CD1c-positive myeloid dendritic cell (primary cell): ENCODE measurements at regions not wholly inside any gene's neighbourhood (a gene's known extent, or its start where the extent isn't known, plus 50 kb on each side); places are given as distances from the start of the nearest gene placed in this dataset.
"Not testable (repeated sequence)": the region's sequence is repeated elsewhere in the genome, so short reads cannot be mapped to it uniquely, and the experiment has no call there.

Experiments used
- DNase-seq: peaks from one replicate; pipeline ENCODE4 v3.0.0-alpha.2; 2016; ENCODE audit errors: extremely low spot score

DNA sequence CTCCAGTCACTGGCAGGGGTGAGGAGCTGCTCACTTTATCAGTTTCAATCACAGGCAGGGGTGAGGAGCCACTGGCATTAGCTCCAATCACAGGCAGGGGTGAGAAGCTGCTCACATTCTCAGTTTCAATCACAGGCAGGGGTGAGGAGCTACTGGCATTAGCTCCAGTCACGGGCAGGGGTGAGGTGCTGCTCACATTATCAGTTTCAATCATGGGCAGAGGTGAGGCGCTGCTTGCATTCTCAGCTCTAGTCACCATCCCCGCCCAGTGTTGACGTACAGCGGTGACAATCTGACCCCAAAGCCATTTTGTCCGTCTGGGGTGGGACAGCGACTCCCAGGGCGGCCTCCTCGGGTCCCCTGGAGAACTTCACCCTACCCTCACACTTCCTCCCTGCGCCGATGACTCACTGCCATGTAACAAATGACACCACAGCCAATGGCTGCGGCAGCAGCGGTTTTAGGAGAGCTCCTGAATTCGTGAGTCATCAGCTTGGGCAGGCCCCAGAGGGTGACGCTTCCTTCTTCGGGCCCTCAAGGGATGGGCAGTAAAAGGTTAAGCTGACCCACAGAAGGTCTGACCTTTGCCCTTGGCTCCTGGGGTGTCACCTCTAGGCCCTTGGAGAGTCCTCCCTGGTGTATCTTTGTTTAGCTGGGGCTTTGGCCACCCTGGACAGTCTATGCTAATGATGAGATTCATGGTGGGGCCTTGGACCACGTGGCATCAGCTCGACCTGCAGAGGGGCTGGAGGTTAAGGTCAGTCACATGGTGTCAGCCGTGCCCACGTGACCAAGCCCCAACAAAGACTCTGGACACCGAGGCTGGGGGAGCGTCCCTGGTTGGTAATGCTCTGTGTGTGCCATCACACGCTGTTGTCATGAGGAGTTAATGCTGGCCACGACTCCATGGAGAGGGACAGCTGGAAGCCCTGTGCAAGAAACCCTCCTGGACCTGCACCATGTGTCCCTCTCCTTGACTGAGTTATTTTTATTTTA is 171.7 kb downstream of the C16orf95 start:
- DNase-seq: no peak

DNA sequence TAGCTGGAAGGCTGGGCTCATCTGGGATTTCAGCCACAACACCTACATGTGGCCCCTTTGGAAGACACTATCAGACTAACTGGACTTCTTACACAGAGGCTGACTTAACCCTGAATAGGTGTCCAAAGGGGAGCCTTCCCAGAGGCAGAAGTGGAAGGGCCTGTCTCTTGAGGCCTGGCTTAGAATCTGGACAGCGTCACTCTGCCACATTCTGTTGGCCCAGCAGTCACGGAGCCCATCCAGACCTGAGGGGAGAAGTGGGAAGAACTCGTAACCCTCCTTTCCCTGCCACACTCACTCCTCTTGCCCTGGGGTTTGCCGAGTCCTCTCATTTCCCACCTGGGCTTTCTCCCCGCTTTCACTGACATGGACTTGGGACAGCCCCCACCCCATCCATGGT is 170.5 kb downstream of the C16orf95 start:
- DNase-seq: no peak

DNA sequence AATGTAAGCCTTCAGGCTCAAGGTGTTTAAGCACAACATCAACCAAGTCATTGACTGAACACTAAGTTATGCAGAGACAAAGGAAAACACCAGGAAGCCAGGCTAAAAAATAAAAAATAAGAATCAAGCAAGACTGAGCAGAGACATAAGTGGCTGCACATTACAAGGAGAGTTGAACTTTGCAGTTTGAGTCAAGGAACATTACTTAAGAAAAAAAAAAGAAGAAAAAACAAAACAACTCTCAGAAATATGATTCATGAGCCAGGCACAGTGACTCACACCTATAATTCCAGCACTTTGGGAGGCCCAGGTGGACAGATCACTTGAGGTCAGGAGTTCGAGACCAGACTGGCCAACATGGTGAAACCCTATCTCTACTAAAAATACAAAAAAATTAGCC is 168.1 kb downstream of the C16orf95 start:
- DNase-seq: no peak

- no peak for DNase-seq
Observed at GRCh38 chr16:87150262-87150661, 166.9 kb downstream of the C16orf95 start.

DNA sequence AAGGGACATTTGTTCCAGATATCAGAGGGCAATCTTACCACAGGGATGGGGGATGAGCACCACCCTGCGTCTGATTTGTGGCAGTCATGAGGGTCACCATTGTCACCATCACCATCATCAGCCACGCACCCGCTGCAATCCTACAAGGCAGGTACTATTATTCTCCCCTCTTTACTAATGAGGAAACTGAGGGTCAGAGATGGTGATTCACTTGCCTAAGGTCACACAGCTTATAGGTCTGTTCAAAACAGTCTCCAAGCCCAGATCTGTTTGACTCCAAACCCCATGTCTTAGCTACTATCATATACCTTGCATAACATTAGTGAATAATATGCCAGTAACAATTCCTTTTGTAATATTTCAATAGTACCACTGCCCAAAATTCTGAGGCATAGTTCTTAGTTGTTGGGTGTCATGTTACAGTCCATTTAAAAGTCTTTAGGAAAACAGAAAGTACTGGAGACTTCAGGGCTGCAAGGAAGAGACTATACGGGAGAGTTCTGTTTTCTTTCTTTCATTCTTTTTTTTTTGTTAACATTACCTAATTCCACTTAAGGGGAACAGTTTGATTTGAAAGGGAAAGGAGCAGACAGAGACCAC is 166.4 kb downstream of the C16orf95 start:
- no peak for DNase-seq

GRCh38 chr16:87152221-87152755 is 164.9 kb downstream of the C16orf95 start:
- no peak for DNase-seq

- no peak for DNase-seq
Observed at GRCh38 chr16:87153326-87153725, 163.9 kb downstream of the C16orf95 start.

DNA sequence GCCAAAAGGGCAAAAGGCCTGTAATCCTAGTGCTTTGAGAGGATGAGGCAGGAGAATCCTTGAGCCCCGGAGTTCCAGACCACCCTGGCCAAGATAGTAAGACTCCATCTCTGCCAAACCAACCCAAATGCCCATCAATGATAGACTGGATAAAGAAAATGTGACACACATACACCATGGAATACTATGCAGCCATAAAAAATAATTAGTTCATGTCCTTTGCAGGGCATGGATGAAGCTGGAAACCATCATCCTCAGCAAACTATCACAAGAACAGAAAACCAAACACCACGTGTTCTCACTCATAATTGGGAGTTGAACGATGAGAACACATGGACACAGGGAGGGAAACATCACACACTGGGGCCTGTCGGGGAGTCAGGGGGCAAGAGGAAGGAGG is 161.9 kb downstream of the C16orf95 start:
- not testable (repeated sequence) for DNase-seq

DNA sequence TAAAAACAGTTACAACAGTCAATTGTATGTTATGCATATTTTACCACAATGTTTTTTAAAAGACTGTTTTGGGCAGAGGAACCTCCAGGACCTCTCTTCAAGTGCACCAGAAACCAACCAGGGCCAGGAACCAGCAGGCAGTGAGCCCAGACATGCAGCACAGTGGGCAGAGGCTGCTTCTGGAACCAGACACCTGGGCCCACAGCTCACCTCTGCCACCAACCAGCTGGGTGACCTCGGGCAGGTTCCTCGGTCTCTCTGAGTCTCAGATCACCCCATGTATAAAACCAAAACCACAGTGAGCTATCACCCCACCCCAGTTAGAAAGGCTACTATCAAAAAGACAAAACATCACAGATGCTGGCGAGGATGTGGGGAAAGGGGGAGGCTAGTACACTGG is 161.0 kb downstream of the C16orf95 start:
- no peak for DNase-seq

DNA sequence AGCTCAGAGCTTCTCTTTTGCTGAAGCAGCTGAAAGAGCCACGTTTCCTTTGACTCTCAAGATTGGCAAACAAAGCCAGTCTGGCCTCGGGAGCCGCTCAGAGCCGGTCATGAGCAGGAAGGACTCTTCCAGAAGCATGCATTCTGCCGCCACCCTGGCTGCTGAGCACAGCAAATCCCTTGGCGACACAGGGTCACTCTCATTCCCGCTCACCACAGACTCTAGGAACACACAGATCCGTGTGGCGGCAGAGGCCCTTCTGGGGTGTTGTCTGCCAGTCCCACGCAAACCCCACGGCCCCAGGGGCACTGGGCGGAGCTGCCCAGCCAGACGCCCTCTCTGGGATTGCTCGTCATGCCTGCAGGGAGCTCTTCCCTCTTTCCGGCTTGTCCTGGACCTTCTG is 157.0 kb downstream of the C16orf95 start:
- DNase-seq: no peak

DNA sequence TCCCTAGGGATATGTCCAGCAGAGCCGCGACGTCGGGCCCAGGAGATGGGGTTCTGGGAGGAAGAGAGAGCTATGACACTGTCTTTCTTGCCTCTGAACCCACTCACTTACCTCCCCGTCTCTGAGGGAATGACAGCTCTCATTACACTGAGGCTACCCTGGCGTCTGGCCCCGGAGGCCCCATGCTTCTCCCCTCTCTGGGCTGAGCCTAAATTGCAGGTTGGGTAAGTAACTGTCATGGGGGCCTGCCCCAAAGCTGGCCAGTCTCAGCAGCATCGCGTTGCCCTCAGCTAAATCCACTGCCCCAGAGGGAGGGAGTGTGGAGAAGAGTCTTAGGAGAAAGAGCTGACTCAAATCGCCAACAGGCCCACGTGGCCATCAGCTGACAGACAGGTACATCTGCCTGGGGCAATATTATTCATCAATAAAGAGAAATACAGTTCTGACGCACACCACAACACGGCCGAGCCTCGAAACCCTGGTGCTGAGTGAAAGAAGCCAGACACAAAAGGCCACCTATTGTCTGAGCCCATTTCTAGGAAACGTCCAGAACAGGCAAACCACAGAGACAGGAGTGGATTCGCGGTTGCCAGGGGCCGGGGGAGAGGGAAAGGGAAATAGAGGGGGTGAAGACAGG is 156.4 kb downstream of the C16orf95 start:
- DNase-seq: no peak

DNA sequence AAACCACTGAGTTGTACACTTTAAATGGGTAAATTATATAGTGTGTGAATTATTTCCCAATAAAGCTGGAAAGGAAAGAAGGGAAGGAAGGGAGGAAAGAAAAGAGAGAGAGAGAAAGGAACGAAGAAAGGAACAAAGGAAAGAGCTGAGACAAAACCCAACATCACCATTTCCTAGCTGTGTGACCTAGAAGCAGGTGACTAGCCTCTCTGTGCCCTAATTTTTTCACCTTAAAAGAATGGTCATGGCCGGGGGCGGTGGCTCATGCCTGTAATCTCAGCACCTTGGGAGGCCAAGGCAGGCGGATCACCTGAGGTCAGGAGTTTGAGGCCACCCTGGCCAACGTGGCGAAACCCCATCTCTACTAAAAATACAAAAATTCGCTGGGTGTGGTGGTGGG is 155.8 kb downstream of the C16orf95 start:
- not testable (repeated sequence) for DNase-seq

- DNase-seq: no peak
Observed at GRCh38 chr16:87161822-87162676, 155.1 kb downstream of the C16orf95 start.

DNA sequence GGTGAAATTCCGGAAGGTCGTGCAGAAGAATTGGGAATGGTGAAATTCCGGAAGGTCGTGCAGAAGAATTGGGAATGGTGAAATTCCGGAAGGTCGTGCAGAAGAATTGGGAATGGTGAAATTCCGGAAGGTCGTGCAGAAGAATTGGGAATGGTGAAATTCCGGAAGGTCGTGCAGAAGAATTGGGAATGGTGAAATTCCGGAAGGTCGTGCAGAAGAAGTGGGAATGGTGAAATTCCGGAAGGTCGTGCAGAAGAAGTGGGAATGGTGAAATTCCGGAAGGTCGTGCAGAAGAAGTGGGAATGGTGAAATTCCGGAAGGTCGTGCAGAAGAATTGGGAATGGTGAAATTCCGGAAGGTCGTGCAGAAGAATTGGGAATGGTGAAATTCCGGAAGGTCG is 154.4 kb downstream of the C16orf95 start:
- DNase-seq: not testable (repeated sequence)

DNA sequence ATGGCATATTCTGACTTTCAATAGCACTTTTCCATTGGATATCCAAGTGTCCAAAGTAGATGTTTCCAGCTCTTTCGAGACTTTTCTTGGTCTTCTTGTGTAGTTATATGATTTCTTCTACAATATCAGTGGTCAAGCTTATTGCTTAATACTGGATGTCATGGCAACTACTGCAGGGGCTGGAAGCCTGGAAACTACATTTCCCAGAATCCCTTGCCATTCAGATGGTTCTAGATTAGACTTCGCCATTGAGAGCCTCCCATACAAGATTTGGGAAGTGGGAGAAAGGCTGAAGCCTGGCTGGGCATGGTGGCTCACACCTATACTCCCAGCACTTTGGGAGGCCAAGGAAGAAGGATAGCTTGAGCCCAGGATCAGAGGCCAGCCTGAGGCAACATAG is 153.6 kb downstream of the C16orf95 start:
- no peak for DNase-seq

GRCh38 chr16:87165151-87165550 is 152.0 kb downstream of the C16orf95 start:
- DNase-seq: no peak

DNA sequence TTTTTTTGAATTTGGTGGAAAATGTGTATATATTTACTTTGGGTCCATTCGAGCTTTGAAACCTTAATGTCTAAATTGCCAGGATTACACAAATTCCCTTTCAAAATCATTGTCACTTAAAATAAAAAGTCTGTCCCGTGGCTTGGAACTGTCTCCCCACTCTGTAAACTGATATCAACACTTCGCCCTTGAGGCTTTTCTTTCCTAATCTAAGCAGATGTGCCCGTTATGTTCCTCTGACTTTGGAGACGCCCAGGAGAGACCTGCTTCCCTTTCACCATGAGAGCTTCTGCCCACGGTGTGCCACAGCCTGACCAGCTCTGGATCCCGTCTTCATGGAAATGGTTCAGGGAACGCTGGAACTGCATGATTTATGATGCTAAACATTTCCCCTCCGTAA is 151.3 kb downstream of the C16orf95 start:
- no peak for DNase-seq

DNA sequence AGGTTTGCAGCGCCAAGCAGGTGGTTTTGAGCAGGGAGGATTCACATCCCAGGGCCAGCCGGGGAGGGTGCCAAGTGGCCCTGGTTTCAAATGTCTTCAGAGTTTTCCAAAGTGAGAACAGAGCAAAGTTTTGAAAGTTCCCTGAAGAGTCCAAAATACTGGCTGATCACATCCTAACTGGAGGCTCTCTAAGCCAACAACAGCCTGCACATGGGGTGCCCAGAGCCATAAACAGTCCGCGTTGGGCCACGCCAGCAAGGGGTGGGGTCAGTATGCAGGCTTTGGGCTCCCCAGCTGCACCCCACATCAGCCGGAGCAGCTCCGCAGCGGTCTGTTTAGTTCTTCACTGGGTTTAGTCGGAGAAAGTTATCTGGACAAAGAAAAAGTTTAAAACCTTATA is 150.9 kb downstream of the C16orf95 start:
- no peak for DNase-seq

- DNase-seq: no peak
Observed at GRCh38 chr16:87166934-87167333, 150.3 kb downstream of the C16orf95 start.

DNA sequence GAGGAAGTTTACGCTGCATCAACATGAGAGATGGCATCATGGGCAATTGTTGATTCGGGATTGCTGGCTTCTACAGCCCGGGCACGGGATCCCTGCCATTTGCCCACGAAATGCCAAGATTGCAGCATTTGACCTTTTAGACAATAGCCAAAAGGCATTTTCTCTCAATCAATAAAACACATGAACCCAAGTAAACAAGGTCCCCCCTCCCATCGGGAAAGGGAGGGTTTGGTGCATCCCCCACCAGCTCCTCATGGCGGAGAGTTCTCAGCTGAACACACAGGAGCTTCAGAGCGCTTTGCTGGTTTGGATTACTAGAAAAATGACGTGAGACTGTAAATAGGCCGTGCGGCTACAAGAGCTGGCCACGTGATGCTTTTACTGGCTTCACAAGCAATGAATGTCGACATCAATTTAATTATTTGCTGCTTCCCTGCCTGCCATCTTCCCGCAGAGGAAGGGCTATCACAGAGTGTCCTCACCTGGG is 147.6 kb downstream of the C16orf95 start:
- no peak for DNase-seq

DNA sequence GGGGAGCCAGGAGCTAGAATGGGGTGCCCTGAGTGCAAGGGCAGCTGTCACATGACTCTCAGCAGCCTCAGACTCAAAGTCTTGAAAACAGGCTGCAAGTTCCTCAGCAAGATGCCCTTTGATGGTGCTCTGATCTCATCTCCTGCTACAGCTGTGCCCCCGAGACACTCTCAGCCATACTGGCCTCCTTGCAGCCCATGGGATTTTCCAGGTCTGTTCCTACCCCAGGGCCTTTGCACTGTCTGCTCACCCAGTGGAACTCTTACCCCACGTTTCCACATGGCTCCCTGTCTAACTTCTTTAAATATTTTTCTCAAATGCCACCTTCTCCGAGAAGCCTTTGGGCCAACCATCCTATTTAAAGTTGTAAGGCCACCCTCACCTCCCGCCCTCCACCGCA is 146.9 kb downstream of the C16orf95 start:
- DNase-seq: no peak
